Upper lobe of right lung (tissue), 1 donor: ENCODE measurements at regions not wholly inside any gene's neighbourhood (a gene's known extent, or its start where the extent isn't known, plus 50 kb on each side); places are given as distances from the start of the nearest gene placed in this dataset.
A peak's percentile ranks its signal among the peaks of the same experiment; 100 is the strongest.

ENCODE experiments used
- ATAC-seq: fragments of 200-7000 bp; cut with Tn5 transposase; one replicate; pipeline ENCODE4 v1.9.1; 2020; ENCODE audit warnings: mild to moderate bottlenecking, moderate library complexity
- DNase-seq: peaks from one replicate; pipeline ENCODE4 v3.0.0-alpha.2; 2020
- H3K27ac ChIP-seq: fragments of 200-600 bp; one replicate; pipeline ENCODE4 v1.8.0; 2022
- H3K27me3 ChIP-seq: fragments of 200-600 bp; one replicate; pipeline ENCODE4 v1.8.0; 2022; ENCODE audit warnings: mild to moderate bottlenecking
- H3K36me3 ChIP-seq: fragments of 200-600 bp; one replicate; pipeline ENCODE4 v1.8.0; 2022
- H3K4me1 ChIP-seq: fragments of 200-600 bp; one replicate; pipeline ENCODE4 v1.8.0; 2022
- H3K4me3 ChIP-seq: fragments of 200-600 bp; one replicate; pipeline ENCODE4 v1.8.0; 2022; ENCODE audit warnings: mild to moderate bottlenecking
- H3K9me3 ChIP-seq: fragments of 200-600 bp; one replicate; pipeline ENCODE4 v1.8.0; 2022
- intact Hi-C: fragments of 100-400 bp; cut with DNase I; formaldehyde crosslinking; loops from one replicate; pipeline ENCODE4 v1.11.0; 2022
- TF ChIP-seq, protein P1 (sequence below): fragments of 200-600 bp; IDR thresholded peaks from one replicate; pipeline ENCODE4 v1.8.0; 2022; ENCODE audit warnings: antibody characterized with exemption
- donor health status: DM: no; HTN: yes; CAD: no; lungs with severe emphysema.

DNA sequence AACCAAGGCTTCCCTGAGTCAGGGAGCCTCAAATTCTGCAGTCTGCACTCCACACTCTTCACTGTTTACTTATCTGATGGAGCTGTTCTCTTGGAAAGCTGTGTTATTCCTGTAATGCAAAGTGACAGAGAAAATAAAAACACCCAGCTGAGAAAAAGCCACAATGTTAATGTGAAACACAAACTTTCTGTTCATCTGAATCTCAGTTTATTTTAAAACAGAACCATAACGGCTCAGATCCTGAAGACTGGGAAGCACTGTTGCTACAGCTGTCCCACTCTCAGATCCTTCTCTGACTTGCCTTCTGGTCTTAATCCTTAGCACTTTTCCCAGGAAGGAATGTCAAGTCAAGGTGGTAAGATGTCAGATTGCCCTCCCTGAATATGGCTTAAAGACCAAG is 736.6 kb downstream of the DHX35 start:
- H3K4me1 ChIP-seq = no peaks in the 10 kb centered on the region
- no peaks in the 10 kb centered on the region for H3K36me3 ChIP-seq
- intact Hi-C loops = no loop called here
- DNase-seq = no peak
- no peaks in the 10 kb centered on the region for H3K27me3 ChIP-seq
- ATAC-seq = no peak
- TF ChIP-seq, protein P1, sequence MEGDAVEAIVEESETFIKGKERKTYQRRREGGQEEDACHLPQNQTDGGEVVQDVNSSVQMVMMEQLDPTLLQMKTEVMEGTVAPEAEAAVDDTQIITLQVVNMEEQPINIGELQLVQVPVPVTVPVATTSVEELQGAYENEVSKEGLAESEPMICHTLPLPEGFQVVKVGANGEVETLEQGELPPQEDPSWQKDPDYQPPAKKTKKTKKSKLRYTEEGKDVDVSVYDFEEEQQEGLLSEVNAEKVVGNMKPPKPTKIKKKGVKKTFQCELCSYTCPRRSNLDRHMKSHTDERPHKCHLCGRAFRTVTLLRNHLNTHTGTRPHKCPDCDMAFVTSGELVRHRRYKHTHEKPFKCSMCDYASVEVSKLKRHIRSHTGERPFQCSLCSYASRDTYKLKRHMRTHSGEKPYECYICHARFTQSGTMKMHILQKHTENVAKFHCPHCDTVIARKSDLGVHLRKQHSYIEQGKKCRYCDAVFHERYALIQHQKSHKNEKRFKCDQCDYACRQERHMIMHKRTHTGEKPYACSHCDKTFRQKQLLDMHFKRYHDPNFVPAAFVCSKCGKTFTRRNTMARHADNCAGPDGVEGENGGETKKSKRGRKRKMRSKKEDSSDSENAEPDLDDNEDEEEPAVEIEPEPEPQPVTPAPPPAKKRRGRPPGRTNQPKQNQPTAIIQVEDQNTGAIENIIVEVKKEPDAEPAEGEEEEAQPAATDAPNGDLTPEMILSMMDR = no peak
- no peak overlapping the region for H3K4me3 ChIP-seq
- no peak overlapping the region for H3K27ac ChIP-seq
- H3K9me3 ChIP-seq = no peaks in the 10 kb centered on the region

GRCh38 chr20:39691151-39691862 is 729.2 kb downstream of the DHX35 start:
- TF ChIP-seq, protein P1 = no peak
- ATAC-seq = no peak

GRCh38 chr20:39676857-39677391 is 714.8 kb downstream of the DHX35 start:
- no peak for DNase-seq
- intact Hi-C loops = no loop called here
- Histone ChIP-seq H3K4me3 (no peak overlapping the region), H3K27ac (no peak overlapping the region), H3K27me3 (no peaks in the 10 kb centered on the region), H3K4me1 (no peaks in the 10 kb centered on the region), H3K9me3 (no peaks in the 10 kb centered on the region), H3K36me3 (no peaks in the 10 kb centered on the region)
- TF ChIP-seq, protein P1 = peak; percentile 21
- peak; percentile 65 for ATAC-seq

More at GRCh38 chr20:39691151-39691862, 729.2 kb downstream of the DHX35 start:
- Histone ChIP-seq H3K9me3 (no peaks in the 10 kb centered on the region), H3K4me1 (no peaks in the 10 kb centered on the region), H3K27me3 (no peaks in the 10 kb centered on the region), H3K36me3 (no peaks in the 10 kb centered on the region), H3K27ac (no peak overlapping the region), H3K4me3 (no peak overlapping the region)
- DNase-seq = no peak
- intact Hi-C loops = no loop called here

DNA sequence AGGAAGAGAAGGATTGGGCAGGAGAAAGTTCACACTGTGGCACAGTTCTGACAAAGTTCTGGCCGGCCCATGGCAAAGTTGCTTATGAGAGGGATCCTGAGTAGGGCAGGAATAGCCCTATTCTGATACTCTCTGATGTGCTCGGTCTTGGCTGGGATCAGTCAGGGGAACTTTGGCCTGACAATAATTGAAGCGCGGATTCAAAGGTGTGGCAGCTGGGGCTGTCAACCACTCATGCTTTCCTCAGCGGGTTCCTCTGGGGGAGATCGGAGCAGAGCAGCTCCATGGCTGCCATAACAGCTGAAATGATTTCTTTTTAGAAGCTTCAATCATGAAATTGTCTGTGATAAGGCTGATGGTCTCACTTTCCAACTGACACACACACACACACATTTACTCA is 714.1 kb downstream of the DHX35 start:
- intact Hi-C loops = no loop called here
- H3K4me1 ChIP-seq = no peaks in the 10 kb centered on the region
- no peak overlapping the region for H3K27ac ChIP-seq
- ATAC-seq (no peak), DNase-seq (no peak)
- H3K4me3 ChIP-seq = no peak overlapping the region
- TF ChIP-seq, protein P1 = no peak
- H3K9me3 ChIP-seq = no peaks in the 10 kb centered on the region
- no peaks in the 10 kb centered on the region for H3K27me3 ChIP-seq
- H3K36me3 ChIP-seq = no peaks in the 10 kb centered on the region

GRCh38 chr20:39674842-39675241 is 712.7 kb downstream of the DHX35 start:
- H3K27me3 ChIP-seq = no peaks in the 10 kb centered on the region
- H3K36me3 ChIP-seq = no peaks in the 10 kb centered on the region
- TF ChIP-seq, protein P1 = no peak
- no peak overlapping the region for H3K27ac ChIP-seq
- intact Hi-C loops = no loop called here
- H3K9me3 ChIP-seq = no peaks in the 10 kb centered on the region
- no peaks in the 10 kb centered on the region for H3K4me1 ChIP-seq
- DNase-seq = no peak
- no peak overlapping the region for H3K4me3 ChIP-seq
- peak; percentile 25 for ATAC-seq
